ENCODE measurements at regions not wholly inside any gene's neighbourhood (a gene's known extent, or its start where the extent isn't known, plus 50 kb on each side); places are given as distances from the start of the nearest gene placed in this dataset.

GRCh38 chr10:78972947-78973900, 95.5 kb upstream of the ZMIZ1 start:
- H3K4me1 Mint-ChIP-seq: peaks cover 51% of the 10 kb centered on the region

GRCh38 chr10:78973901-78974616, 94.7 kb upstream of the ZMIZ1 start:
- Mint-ChIP-seq H3K4me3 (peak overlapping the region; percentile 90), H3K4me1 (peaks cover 54% of the 10 kb centered on the region), H3K9me3 (no peaks in the 10 kb centered on the region), H3K36me3 (peaks cover 16% of the 10 kb centered on the region), H3K27ac (peak overlapping the region; percentile 99)
- ATAC-seq (peak; percentile 22), DNase-seq (ENCODE audit: low spot score in 2 of 2) (peak in 1 of 2 donors; percentile 73)

More at GRCh38 chr10:78972947-78973900, 95.5 kb upstream of the ZMIZ1 start:
- Mint-ChIP-seq H3K36me3 (peaks cover 16% of the 10 kb centered on the region), H3K9me3 (no peaks in the 10 kb centered on the region), H3K27ac (peak overlapping the region; percentile 99), H3K4me3 (peak overlapping the region; percentile 90)
- DNase-seq (ENCODE audit: low spot score in 2 of 2) (peak; percentile 62 to 84), ATAC-seq (peak; percentile 82)

- Mint-ChIP-seq H3K36me3 (peaks cover 16% of the 10 kb centered on the region), H3K4me1 (peaks cover 54% of the 10 kb centered on the region), H3K27ac (peak overlapping the region; percentile 99), H3K4me3 (peak overlapping the region; percentile 90), H3K9me3 (no peaks in the 10 kb centered on the region)
- ATAC-seq (peak; percentile 83), DNase-seq (ENCODE audit: low spot score in 2 of 2) (peak; percentile 54 to 85)
These were observed 94.0 kb upstream of the ZMIZ1 start for GRCh38 chr10:78974617-78975317.

- DNase-seq (ENCODE audit: low spot score in 2 of 2) (no peak), ATAC-seq (no peak)
- Mint-ChIP-seq H3K36me3 (peaks cover 16% of the 10 kb centered on the region), H3K27ac (peak overlapping the region; percentile 99), H3K4me3 (peak overlapping the region; percentile 90), H3K9me3 (no peaks in the 10 kb centered on the region), H3K4me1 (peaks cover 59% of the 10 kb centered on the region)
These were observed 92.8 kb upstream of the ZMIZ1 start for GRCh38 chr10:78975926-78976325.

- Mint-ChIP-seq H3K36me3 (peaks cover 16% of the 10 kb centered on the region), H3K27ac (peak overlapping the region; percentile 99), H3K4me3 (peak overlapping the region; percentile 90), H3K9me3 (no peaks in the 10 kb centered on the region), H3K4me1 (peaks cover 69% of the 10 kb centered on the region)
- no peak for DNase-seq (ENCODE audit: low spot score in 2 of 2)
- no peak for ATAC-seq
These were observed 91.7 kb upstream of the ZMIZ1 start for GRCh38 chr10:78976825-78977755.

- Mint-ChIP-seq H3K4me3 (no peak overlapping the region), H3K36me3 (peaks cover 4% of the 10 kb centered on the region), H3K4me1 (peaks cover 52% of the 10 kb centered on the region), H3K27ac (no peak overlapping the region), H3K9me3 (no peaks in the 10 kb centered on the region)
- no peak for ATAC-seq
- DNase-seq (ENCODE audit: low spot score in 2 of 2): no peak
These were observed 88.8 kb upstream of the ZMIZ1 start for GRCh38 chr10:78979938-78980337.

GRCh38 chr10:78980354-78980753, 88.4 kb upstream of the ZMIZ1 start:
- Mint-ChIP-seq H3K36me3 (peaks cover 4% of the 10 kb centered on the region), H3K4me1 (peaks cover 48% of the 10 kb centered on the region), H3K27ac (no peak overlapping the region), H3K9me3 (no peaks in the 10 kb centered on the region), H3K4me3 (no peak overlapping the region)
- ATAC-seq (no peak), DNase-seq (ENCODE audit: low spot score in 2 of 2) (no peak)

GRCh38 chr10:78980815-78981214, 88.0 kb upstream of the ZMIZ1 start:
- Mint-ChIP-seq H3K27ac (no peak overlapping the region), H3K9me3 (no peaks in the 10 kb centered on the region), H3K4me1 (peaks cover 43% of the 10 kb centered on the region), H3K36me3 (peaks cover 4% of the 10 kb centered on the region), H3K4me3 (peak overlapping the region; percentile 50)
- no peak for DNase-seq (ENCODE audit: low spot score in 2 of 2)
- no peak for ATAC-seq

GRCh38 chr10:78981257-78981969, 87.4 kb upstream of the ZMIZ1 start:
- H3K36me3 Mint-ChIP-seq: peaks cover 4% of the 10 kb centered on the region
- H3K27ac Mint-ChIP-seq: no peak overlapping the region
- ATAC-seq (peak; percentile 84), DNase-seq (ENCODE audit: low spot score in 2 of 2) (peak in 1 of 2 donors; percentile 59)
- no peaks in the 10 kb centered on the region for H3K9me3 Mint-ChIP-seq
- peak overlapping the region; percentile 50 for H3K4me3 Mint-ChIP-seq
- H3K4me1 Mint-ChIP-seq: peaks cover 37% of the 10 kb centered on the region

GRCh38 chr10:78981970-78982281, 86.8 kb upstream of the ZMIZ1 start:
- Mint-ChIP-seq H3K9me3 (no peaks in the 10 kb centered on the region), H3K36me3 (peaks cover 4% of the 10 kb centered on the region), H3K27ac (no peak overlapping the region), H3K4me1 (peaks cover 32% of the 10 kb centered on the region), H3K4me3 (peak overlapping the region; percentile 50)
- ATAC-seq: no peak
- no peak for DNase-seq (ENCODE audit: low spot score in 2 of 2)

- no peak overlapping the region for H3K4me3 Mint-ChIP-seq
- peaks cover 24% of the 10 kb centered on the region for H3K4me1 Mint-ChIP-seq
- no peaks in the 10 kb centered on the region for H3K9me3 Mint-ChIP-seq
- ATAC-seq (no peak), DNase-seq (ENCODE audit: low spot score in 2 of 2) (no peak)
- H3K27ac Mint-ChIP-seq: no peak overlapping the region
- H3K36me3 Mint-ChIP-seq: no peaks in the 10 kb centered on the region
These were observed 86.0 kb upstream of the ZMIZ1 start for GRCh38 chr10:78982726-78983125.

GRCh38 chr10:78983608-78984007, 85.2 kb upstream of the ZMIZ1 start:
- no peak overlapping the region for H3K27ac Mint-ChIP-seq
- no peak for ATAC-seq
- no peak for DNase-seq (ENCODE audit: low spot score in 2 of 2)
- no peak overlapping the region for H3K4me3 Mint-ChIP-seq
- H3K36me3 Mint-ChIP-seq: no peaks in the 10 kb centered on the region
- peaks cover 16% of the 10 kb centered on the region for H3K4me1 Mint-ChIP-seq
- no peaks in the 10 kb centered on the region for H3K9me3 Mint-ChIP-seq

GRCh38 chr10:78985973-78986818, 82.6 kb upstream of the ZMIZ1 start:
- DNase-seq (ENCODE audit: low spot score in 2 of 2) (no peak), ATAC-seq (no peak)
- Mint-ChIP-seq H3K9me3 (no peaks in the 10 kb centered on the region), H3K27ac (peak overlapping the region; percentile 2), H3K4me1 (peaks cover 17% of the 10 kb centered on the region), H3K4me3 (no peak overlapping the region), H3K36me3 (no peaks in the 10 kb centered on the region)
